Activated T-cell treated with anti-CD3 and anti-CD28 coated beads for 48 hours (primary cell): ENCODE measurements at regions not wholly inside any gene's neighbourhood (a gene's known extent, or its start where the extent isn't known, plus 50 kb on each side); places are given as distances from the start of the nearest gene placed in this dataset.

Experiments used
- DNase-seq: peaks from one replicate; pipeline ENCODE4 v3.0.0-alpha.2; 2020; ENCODE audit warnings: low read depth

- DNase-seq: no peak
Observed at GRCh38 chr11:19472679-19473078, 231.9 kb upstream of the E2F8 start.

DNA sequence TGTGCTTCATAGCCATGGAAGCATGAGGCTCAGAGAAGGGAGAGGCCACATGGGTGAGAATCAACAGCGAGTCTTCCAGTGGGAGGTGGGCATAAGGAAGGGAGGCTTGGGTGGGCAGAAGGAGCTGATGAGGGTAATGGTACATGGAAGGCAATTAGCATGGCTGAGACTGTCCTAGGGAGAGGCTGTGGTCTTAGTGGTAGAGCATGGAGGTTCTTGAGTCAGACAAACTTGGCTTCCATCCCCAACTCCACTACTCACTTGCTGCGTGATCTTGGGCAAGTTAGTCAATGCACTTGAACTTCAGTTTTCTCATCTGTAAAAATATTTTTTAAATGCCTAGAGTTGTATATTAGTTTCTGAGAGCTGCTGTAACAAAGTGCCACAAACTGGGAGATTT is 227.2 kb upstream of the E2F8 start:
- DNase-seq: no peak

GRCh38 chr11:19466314-19466713 is 225.6 kb upstream of the E2F8 start:
- no peak for DNase-seq

DNA sequence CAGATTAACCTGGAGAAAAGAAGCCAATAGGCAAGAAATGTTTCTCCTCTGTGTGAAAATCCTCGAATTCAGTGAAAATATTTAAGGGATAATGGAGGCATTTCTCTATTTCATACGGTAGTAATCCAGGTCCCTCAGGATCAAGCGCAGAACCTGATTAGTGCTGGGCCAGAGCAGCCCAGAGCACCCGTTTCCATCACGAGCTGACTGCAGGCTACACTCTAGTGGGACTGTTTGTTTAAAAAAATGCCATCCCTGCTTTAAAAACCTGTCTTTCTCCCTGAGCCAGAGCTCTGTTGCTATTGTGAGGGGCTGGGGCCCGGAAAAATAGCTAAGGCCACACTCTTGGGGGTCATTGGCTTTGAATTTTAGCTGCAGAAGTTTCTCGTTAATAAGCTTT is 223.2 kb upstream of the E2F8 start:
- no peak for DNase-seq

GRCh38 chr11:19460718-19461405 is 220.1 kb upstream of the E2F8 start:
- no peak for DNase-seq

GRCh38 chr11:19459240-19459639 is 218.5 kb upstream of the E2F8 start:
- DNase-seq: no peak

DNA sequence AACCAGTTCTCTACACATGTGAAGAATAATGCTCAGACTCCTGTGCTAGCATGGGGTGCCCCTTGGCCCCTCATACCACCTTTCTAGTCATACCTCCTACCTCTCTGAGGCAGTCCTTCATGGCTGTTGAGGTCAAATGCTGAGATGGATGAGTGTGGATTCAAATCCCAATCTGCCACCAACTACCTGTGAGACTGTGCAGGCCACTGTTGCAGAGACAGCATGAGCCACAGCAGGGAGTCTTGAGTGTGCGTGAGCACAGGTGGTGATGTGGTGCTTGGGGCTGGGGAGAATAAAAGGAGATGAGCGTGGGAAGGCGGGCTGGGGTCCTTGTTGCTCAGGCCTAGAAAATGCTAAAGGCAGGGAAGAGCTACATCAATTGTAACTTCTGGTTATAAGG is 218.0 kb upstream of the E2F8 start:
- DNase-seq: no peak

GRCh38 chr11:19458231-19458630 is 217.5 kb upstream of the E2F8 start:
- no peak for DNase-seq

DNA sequence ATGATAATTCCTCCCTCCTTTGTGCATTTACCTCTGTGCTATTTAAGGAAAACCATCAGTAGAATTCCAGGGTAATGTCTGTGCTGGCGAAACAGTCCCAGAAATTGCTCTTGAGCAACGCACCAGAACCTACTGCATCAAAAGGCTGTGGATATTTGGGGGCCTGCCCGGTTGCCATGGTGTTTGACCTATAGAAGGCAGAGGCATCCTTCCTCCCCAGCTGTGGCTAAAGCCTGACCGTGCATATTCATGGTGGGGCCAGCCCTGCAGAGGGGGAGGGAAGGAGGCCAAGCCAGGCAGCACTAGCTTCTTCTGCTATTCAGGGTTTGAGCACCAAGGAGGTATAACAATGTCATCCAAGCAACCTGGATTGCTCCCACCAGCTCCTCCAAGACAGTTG is 215.0 kb upstream of the E2F8 start:
- no peak for DNase-seq

GRCh38 chr11:19453651-19454257 is 213.0 kb upstream of the E2F8 start:
- DNase-seq: no peak

- DNase-seq: no peak
Observed at GRCh38 chr11:19451609-19452008, 210.9 kb upstream of the E2F8 start.

GRCh38 chr11:19450282-19450681 is 209.5 kb upstream of the E2F8 start:
- DNase-seq: no peak

DNA sequence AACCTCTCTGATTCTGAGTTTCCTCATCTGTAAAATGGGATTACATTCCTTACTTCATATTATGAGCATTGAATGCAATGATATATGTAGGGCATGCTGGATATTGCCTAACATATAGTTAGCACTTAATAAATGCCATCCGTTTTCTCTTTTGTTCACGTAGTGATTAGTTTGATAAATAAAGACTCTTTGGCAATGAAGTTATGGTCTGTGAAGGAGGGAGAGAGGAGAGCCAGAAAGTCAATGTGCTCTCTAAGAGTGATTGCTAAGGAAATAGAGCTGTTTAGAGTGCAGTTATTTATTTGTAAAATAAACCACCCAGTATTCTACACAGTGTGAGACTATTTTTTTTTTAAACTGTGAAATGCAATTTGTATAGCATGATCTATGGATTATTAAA is 207.9 kb upstream of the E2F8 start:
- DNase-seq: no peak

DNA sequence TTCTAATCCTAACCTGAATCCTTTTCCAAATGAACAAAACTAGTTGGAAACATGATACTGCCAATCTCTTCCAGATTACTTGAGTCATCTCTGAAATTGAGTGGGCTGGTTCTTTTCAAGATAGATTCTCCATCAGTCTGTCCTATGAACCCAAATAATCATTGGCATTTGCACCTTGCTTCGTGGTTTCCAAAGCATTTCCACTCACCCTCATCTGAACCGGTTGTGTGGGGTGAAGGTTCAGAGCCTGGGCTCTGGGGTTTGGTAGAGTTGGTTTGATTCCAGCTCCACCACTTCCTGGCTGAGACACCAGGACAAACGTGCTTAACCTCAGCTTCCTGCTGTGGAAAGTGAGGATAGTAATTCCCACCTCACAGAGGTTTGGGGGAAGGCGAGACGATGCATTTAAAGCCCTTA is 206.4 kb upstream of the E2F8 start:
- DNase-seq: no peak

DNA sequence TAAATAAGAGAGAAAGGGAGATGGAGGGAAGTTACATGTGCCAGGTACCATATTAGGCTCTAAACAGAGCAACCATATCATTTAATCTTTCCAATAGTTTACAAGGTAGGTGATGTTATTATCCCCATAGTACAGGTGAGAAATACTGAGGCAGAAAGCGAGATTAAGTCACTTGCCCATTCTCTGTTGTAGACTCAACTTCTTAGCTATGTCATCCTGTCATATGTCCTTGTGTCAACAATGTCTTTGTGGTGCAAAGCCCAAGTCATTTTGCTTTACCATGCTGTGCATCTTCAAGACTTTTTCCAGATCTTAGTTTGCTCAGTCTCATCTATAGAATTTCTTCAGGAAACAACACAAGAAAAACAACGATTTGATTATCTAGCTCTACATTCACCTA is 205.0 kb upstream of the E2F8 start:
- no peak for DNase-seq

GRCh38 chr11:19444231-19444630 is 203.5 kb upstream of the E2F8 start:
- DNase-seq: no peak

GRCh38 chr11:19442554-19442910 is 201.8 kb upstream of the E2F8 start:
- no peak for DNase-seq

DNA sequence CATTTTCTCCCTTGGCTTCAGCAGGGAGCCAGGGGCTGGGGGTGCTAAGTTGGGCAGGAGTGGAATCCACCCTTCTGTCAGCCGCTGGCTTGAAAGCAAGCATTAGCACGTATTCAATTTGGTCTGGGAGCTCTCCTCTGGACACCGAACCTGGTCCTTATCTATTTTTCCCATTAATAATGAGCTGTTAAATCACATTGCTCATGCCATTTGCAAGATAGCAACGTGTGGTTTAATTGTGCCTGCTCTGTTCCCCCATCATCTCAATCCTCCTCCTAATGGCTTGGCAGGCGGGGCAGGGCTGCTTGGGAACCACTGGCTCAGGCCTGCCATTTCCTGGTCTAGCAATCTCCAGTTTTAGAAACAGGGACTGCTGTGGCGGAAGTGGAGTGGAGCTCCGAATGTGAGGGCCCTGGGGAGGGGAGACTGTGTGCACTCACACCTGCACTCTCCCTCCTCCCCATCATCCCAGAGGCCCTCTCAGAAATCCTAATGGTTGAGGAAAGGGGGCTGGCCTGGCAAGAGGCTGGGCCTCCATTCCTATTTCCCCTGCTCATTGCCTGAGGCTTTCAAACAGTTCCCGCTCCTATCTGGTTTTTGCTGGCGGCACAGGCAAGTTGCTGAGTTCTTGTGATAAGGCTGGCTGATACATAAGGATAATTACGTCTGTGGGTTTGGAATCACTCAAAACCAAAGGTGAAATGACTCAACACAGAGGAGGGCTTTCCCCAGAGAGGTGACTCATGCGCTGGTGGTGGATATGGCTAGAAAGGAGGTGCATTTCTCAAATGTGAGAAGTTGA is 201.2 kb upstream of the E2F8 start:
- DNase-seq: peak; percentile 55

DNA sequence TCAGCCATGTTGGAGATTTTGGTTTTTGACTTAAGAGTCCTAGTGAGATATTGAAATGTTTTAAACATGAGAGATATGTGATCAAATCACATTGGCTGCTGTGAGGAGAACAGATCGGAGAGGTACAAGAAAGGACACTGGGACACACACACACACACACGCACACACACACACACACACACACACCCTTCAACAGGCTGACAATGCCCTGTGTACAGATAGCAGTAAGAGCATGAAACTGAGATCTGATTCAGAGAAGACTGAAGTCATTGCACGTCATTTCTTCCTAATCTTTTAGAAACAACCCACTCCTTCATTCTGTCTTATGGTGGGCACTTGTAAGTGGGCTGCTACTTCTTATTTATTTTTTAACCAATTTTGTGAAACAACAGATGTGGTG is 200.5 kb upstream of the E2F8 start:
- DNase-seq: peak; percentile 5

DNA sequence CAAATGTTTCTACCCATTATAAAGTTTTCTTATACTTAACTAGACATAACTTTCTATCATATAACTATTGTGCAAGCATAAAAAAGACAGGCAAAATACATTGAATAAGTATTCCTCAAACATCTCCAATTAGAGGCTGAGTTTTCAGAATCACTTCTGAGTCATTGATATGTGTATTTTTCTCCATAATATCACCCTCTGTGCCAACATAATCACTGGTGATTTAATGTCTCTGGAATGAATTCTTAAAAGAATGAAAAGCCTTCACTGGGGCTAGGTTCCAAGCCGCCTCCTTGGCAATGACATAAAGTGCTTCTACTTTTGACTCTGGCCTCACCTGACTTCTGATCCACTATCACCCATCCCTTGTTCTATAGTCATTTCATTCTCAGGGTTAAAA is 197.0 kb upstream of the E2F8 start:
- DNase-seq: no peak

- DNase-seq: no peak
Observed at GRCh38 chr11:19436932-19437331, 196.2 kb upstream of the E2F8 start.

DNA sequence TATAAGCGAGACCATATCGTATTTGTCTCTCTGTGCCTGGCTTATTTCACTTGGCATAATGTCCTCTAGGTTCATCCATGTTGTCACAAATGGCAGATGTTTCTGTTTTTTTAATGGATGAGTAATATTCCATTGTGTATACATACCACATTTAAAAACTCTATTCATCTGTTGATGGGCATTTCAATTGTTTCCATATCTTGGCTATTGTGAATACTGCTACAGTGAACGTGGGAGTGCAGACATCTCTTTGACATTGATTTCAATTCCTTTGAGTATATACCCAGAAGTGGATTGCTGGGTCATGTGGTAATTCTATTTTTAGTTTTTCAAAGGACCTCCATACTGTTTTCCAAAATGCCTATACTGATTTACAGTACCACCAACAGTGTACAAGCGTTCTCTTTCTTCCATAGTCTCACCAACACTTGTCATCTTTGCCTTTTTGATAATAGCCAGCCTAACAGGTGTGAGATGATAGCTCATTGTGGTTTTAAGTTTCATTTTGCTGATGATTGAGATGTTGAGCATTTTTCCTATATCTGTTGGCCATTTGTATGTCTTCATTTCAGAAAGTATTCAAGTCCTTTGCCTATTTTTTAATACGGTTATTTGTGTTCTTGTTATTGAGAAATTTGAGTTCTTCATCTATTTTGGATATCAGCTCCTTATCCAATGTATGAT is 194.7 kb upstream of the E2F8 start:
- DNase-seq: no peak

DNA sequence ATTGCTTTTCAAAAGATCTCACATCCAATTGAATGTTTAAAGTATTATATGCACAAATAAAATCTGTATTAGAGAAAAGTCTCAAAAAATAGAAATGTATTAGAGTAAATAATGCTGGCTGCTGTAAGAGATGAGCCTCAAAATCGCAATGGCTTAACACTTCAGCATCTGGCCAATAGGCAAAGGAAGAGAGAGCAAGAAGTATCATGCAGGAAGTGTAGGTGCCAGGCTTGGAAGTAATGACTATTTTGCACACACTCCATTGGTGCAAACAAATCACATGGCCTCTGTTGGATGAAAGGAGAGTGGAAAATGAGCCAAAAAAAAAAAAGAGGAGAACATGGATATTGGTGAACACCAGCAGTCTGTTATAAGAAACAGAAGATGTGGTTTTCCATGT is 193.0 kb upstream of the E2F8 start:
- DNase-seq: no peak
